C4-2B (cell line): ENCODE measurements at regions not wholly inside any gene's neighbourhood (a gene's known extent, or its start where the extent isn't known, plus 50 kb on each side); places are given as distances from the start of the nearest gene placed in this dataset.

ENCODE experiments used
- ZFX ChIP-seq: fragments of 450-650 bp; IDR thresholded peaks from 2 replicates; pipeline ENCODE4 v1.6.1; 2017
- TF ChIP-seq, protein P1 (sequence below): fragments of 450-650 bp; conservative IDR thresholded peaks from 2 replicates; pipeline ENCODE4 v1.5.1; 2017; ENCODE audit warnings: mild to moderate bottlenecking

DNA sequence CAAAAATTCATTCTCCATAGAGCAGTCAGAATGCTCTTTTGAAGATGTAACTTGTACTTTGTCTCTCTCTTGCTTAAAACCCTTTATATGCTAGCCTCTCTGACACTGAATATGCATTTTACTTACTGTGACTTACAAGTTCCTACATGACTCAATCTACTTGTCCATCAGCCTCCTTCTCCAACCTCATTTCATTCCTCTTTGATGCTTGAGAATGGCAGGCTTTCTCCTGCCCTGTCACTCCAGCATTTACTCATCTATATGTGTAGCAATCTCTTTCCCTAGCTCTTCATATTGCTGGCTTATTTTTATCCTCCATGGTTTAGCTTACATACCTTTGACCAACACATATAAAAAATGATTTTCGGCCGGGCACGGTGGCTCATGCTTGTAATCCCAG, 561.9 kb downstream of the CCER1 start:
- TF ChIP-seq, protein P1, sequence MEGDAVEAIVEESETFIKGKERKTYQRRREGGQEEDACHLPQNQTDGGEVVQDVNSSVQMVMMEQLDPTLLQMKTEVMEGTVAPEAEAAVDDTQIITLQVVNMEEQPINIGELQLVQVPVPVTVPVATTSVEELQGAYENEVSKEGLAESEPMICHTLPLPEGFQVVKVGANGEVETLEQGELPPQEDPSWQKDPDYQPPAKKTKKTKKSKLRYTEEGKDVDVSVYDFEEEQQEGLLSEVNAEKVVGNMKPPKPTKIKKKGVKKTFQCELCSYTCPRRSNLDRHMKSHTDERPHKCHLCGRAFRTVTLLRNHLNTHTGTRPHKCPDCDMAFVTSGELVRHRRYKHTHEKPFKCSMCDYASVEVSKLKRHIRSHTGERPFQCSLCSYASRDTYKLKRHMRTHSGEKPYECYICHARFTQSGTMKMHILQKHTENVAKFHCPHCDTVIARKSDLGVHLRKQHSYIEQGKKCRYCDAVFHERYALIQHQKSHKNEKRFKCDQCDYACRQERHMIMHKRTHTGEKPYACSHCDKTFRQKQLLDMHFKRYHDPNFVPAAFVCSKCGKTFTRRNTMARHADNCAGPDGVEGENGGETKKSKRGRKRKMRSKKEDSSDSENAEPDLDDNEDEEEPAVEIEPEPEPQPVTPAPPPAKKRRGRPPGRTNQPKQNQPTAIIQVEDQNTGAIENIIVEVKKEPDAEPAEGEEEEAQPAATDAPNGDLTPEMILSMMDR, result no peak
- no peak for TF ChIP-seq ZFX
